ENCODE measurements at regions not wholly inside any gene's neighbourhood (a gene's known extent, or its start where the extent isn't known, plus 50 kb on each side); places are given as distances from the start of the nearest gene placed in this dataset.

DNA sequence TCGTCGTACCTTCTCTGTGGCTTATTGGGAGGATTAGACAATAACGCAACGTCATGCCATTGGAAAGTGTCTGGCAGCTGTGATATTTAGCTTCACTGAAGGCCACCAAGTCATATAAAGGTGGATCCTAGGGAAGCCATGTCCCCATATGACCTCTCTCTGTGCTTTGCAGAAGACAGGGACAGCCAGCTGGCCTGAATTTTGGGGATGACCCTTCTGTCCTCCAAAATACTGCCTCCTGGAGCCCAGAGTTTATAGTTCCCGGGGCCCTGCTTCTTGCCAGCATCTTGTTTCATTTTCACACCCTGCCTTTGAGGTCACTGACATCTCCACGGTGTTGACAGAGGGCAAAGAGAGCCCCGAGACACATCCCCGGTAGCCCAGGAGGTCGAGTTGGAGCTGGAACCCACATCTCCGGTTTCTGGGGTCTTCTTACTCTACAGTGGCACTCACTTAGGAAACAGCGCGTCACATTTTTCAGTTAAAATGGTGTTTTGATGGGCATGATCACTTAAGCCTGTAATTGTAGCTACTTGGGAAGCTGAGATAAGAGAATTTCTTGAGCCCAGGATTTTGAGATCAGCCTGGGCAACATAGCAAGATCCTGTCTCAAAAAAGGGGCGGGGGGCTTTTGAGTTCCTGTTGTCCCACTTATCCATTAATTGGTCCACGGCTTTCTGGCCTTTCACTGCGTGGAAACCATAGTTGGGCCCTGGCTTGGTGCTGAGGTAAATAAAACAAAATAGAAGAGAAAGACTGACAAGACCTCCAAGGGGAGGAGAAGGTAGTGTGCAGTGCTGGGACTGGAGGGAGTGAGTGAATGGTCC is 101.1 kb downstream of the DDX1 start:
- TF ChIP-seq TCF12 (IDR thresholded peaks at IDR 0.05; ENCODE audit: low read depth, low read length), result no peak
- TF ChIP-seq TAF1 (IDR thresholded peaks at IDR 0.05; ENCODE audit: low read depth, low read length), result no peak
- no peak for TF ChIP-seq CHD2 (IDR thresholded peaks at IDR 0.05; ENCODE audit: low read length)
- no peak for TF ChIP-seq FOSL1 (IDR thresholded peaks at IDR 0.05; ENCODE audit: insufficient read depth, low read depth, low read length)
- TF ChIP-seq KDM5A (IDR thresholded peaks at IDR 0.05; ENCODE audit: low read length), result no peak
- no peak for TF ChIP-seq KDM4A (IDR thresholded peaks at IDR 0.05; ENCODE audit: low read depth, low read length, severe bottlenecking)
- TF ChIP-seq, protein P1, sequence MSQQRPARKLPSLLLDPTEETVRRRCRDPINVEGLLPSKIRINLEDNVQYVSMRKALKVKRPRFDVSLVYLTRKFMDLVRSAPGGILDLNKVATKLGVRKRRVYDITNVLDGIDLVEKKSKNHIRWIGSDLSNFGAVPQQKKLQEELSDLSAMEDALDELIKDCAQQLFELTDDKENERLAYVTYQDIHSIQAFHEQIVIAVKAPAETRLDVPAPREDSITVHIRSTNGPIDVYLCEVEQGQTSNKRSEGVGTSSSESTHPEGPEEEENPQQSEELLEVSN (IDR thresholded peaks at IDR 0.05), result no peak
- TF ChIP-seq NRF1 (IDR thresholded peaks at IDR 0.05; ENCODE audit: low read depth, low read length), result no peak
- no peak for TF ChIP-seq CTBP2 (IDR thresholded peaks at IDR 0.05; ENCODE audit: borderline replicate concordance, insufficient read depth, insufficient read length, low read length)
- TF ChIP-seq CEBPB (IDR thresholded peaks at IDR 0.05; ENCODE audit: low read depth, low read length), result no peak
- TF ChIP-seq KDM1A (IDR thresholded peaks at IDR 0.05; ENCODE audit: borderline replicate concordance, low read length), result no peak
- no peak for TF ChIP-seq YY1 (IDR thresholded peaks at IDR 0.05; ENCODE audit: low read depth, low read length)
- TF ChIP-seq, protein P2, sequence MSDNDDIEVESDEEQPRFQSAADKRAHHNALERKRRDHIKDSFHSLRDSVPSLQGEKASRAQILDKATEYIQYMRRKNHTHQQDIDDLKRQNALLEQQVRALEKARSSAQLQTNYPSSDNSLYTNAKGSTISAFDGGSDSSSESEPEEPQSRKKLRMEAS (IDR thresholded peaks at IDR 0.05), result no peak
- Histone ChIP-seq H2AFZ (ENCODE audit: low read length) (no peak overlapping the region), H4K20me1 (replicated peaks in 1 of 2; ENCODE audit: control insufficient read depth in 1 of 2, insufficient read depth in 2 of 2, low read length in 2 of 2) (no peaks in the 10 kb centered on the region), H3K9ac (replicated peaks in 1 of 4; ENCODE audit: extremely low read depth in 1 of 4, low read depth in 3 of 4, low read length in 3 of 4) (no peak overlapping the region), H3K23ac (ENCODE audit: insufficient read length) (no peak overlapping the region), H3K4me2 (ENCODE audit: insufficient read depth in 1 of 2, low read depth in 2 of 2, low read length in 2 of 2) (no peak overlapping the region), H3K14ac (ENCODE audit: insufficient read length) (no peak overlapping the region), H2BK12ac (ENCODE audit: low read depth, low read length) (no peak overlapping the region), H3K36me3 (ENCODE audit: control insufficient read depth in 2 of 4, insufficient read depth in 4 of 4, low read length in 3 of 4) (no peaks in the 10 kb centered on the region), H3K27ac (ENCODE audit: low read depth, low read length) (no peak overlapping the region), H3K18ac (ENCODE audit: extremely low read depth, low read length) (no peak overlapping the region), H3K27me3 (replicated peaks in 1 of 4; ENCODE audit: control insufficient read depth in 3 of 4, extremely low read depth in 1 of 4, insufficient read depth in 3 of 4, low read length in 3 of 4) (no peaks in the 10 kb centered on the region), H3K4me3 (ENCODE audit: extremely low read depth in 1 of 4, insufficient read depth in 2 of 4, low read depth in 3 of 4, low read length in 4 of 4) (no peak overlapping the region), H4K8ac (ENCODE audit: extremely low read depth, insufficient read depth, low read length) (no peak overlapping the region), H4K91ac (replicated peaks; ENCODE audit: insufficient read length, low read length) (no peak overlapping the region), H2BK20ac (ENCODE audit: low read length) (no peak overlapping the region), H3K56ac (replicated peaks; ENCODE audit: insufficient read length, low read depth, low read length) (no peak overlapping the region), H3K4me1 (replicated peaks in 1 of 4; ENCODE audit: control insufficient read depth in 3 of 4, insufficient read depth in 4 of 4, low read length in 3 of 4) (no peaks in the 10 kb centered on the region), H3K79me2 (ENCODE audit: control insufficient read depth in 1 of 2, insufficient read depth in 2 of 2, low read length in 2 of 2) (no peaks in the 10 kb centered on the region), H2BK5ac (ENCODE audit: low read depth, low read length) (no peak overlapping the region), H3K9me3 (ENCODE audit: insufficient read depth in 2 of 2, low read depth in 1 of 2, low read length in 1 of 2) (no peaks in the 10 kb centered on the region), H3K79me1 (ENCODE audit: low read depth, low read length) (no peaks in the 10 kb centered on the region), H3K4ac (replicated peaks; ENCODE audit: insufficient read length, low read depth, low read length) (no peak overlapping the region), H2BK120ac (replicated peaks; ENCODE audit: low read depth, low read length) (no peak overlapping the region), H2BK15ac (ENCODE audit: low read length) (no peak overlapping the region), H2AK5ac (ENCODE audit: low read depth, low read length) (no peak overlapping the region), H4K5ac (ENCODE audit: insufficient read length, low read depth, low read length) (no peak overlapping the region), H3K23me2 (ENCODE audit: low read depth, low read length) (no peaks in the 10 kb centered on the region)
- DNase-seq (ENCODE audit: low read depth in 1 of 2, low spot score in 2 of 2) (no peak), FAIRE-seq (no peak)
- ChIA-PET CTCF (ENCODE audit: partially characterized antibody) (interaction anchor here (1.2 to 1.3 kb wide), 2 partner anchors 53 to 56 kb away, joined by 3 to 4 read pairs; no protein-coding TSS in a partner anchor), POLR2A (ENCODE audit: partially characterized antibody) (no interaction called here)
- WGBS, 2 experiments (ENCODE audit: extremely low coverage in 1 of 2, insufficient coverage in 1 of 2, insufficient read length in 1 of 2, insufficient replicate concordance in 2 of 2, low coverage in 1 of 2, low lambda C conversion rate in 2 of 2, missing lambda C conversion rate in 1 of 2), result 92% methylated on average over 15 of the region's 15 CpGs; no CpG with 5 or more reads in 1 of the 2 experiments
